ENCODE measurements at regions not wholly inside any gene's neighbourhood (a gene's known extent, or its start where the extent isn't known, plus 50 kb on each side); places are given as distances from the start of the nearest gene placed in this dataset.
"Not testable (repeated sequence)": the region's sequence is repeated elsewhere in the genome, so short reads cannot be mapped to it uniquely, and the experiment has no call there.

DNA sequence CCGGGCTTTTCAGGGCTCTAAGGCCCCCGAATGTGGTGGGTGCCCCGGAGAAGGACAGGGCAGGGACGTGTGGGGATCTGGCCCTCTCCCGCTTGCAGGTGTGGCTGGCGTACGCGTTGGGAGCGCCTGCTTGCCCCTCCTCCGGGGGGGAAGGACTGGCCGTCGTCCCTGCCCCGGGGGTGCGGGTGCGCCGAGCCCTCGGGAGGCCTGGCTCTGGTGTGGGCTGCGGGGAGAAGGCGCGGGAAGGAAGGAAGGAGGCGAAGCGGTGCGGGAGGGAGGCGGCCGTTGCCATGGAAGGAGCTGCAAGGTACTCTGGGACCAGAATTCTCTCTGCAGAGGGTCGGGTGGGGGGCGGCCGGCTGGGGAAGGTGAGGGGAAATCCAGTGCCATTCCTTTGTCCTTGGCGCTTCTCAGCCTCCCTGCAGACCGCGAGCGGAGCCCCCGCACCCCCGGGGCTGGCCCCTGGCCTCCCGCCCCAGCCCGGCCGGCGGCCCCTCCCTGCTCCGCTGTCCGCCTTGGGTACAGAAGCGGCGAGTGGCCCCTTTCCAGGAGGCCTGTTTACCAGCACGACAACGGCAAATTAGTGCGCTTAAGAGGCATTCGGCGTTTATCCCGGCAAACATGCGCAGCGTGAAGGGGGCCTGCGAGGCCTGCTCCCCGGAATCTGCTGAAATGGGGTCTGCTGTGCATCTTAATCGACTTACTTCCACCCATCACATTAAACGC is 67.1 kb upstream of the UNC5A start:
- ATAC-seq (peak in 1 of 2 donors; percentile 30), DNase-seq (no peak)
- intact Hi-C loops (cut with DNase I), result no loop called here

DNA sequence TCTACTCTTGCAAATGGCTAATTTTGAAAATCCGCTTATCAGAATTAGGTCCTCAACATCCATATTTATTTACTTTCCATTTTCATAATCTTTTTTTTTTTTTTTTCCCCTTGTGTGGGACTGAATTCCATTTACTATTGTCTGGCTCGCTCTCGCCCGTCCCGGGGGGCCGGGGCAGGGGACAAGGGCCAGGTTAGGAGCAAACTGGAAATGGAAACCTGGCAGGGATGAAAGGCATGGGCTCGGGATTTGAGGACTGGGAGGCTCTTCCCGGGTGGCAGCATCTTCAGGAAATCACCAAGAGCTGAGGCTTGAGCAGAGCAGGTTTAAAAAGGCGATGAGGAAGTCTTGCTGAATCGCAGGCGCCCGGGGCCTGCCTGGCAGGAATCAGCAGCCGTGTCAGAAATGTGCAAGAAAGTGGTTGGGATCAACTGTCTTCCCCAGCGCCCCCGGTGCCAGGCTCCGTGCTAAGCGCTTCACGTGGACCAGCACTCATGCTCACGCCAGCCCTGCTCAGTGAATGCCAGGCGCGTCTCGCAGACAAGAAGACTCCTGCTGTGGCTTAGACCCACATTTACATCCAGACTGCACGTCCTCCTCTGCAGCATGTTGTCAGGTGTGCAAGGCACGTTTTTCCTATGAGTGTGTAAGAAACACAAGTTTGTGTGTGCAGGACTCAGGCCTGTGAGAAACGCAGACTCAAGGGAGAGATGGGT is 66.3 kb upstream of the UNC5A start:
- ATAC-seq (no peak), DNase-seq (no peak)
- intact Hi-C loops (cut with DNase I), result no loop called here

DNA sequence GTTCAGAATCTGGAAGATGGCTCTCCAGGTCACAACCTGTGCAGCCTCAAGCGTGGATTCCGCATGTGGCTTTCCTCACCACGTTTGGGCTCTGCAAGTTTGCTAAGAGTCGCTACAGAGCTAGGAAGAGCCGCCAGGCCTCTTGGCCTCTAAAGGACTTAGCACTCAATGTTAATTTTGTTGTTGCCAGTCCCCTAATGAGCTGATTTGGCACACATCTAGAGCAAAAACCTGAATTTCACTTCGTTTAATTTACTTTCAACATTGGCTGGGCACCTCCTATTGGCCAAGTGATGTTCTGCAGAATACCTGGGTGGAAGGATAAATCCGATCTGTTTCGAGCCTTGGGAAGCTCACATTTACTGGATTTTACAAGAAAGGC is 65.8 kb upstream of the UNC5A start:
- intact Hi-C loops (cut with DNase I), result no loop called here
- no peak for ATAC-seq
- no peak for DNase-seq

DNA sequence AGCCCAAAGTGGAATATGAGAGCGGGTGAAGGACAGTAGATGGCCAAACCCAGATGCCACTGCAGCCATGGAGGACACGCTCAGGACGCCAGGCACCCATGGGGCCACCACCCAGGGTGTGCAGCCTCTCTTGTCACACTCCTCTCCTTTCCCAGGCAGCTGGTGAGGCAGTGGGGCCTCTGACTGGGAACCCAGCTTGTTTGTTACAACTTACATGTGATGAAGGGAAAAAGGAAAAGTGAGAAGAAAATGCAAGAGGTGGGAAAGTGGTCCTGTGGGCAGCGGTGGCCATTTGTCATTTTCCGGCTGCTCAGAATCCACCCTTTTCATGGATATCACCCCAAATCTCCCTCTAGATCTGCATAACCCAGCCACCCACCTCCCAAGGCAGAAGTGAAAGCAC is 62.7 kb upstream of the UNC5A start:
- intact Hi-C loops (cut with DNase I), result no loop called here
- DNase-seq, result no peak
- ATAC-seq, result no peak

DNA sequence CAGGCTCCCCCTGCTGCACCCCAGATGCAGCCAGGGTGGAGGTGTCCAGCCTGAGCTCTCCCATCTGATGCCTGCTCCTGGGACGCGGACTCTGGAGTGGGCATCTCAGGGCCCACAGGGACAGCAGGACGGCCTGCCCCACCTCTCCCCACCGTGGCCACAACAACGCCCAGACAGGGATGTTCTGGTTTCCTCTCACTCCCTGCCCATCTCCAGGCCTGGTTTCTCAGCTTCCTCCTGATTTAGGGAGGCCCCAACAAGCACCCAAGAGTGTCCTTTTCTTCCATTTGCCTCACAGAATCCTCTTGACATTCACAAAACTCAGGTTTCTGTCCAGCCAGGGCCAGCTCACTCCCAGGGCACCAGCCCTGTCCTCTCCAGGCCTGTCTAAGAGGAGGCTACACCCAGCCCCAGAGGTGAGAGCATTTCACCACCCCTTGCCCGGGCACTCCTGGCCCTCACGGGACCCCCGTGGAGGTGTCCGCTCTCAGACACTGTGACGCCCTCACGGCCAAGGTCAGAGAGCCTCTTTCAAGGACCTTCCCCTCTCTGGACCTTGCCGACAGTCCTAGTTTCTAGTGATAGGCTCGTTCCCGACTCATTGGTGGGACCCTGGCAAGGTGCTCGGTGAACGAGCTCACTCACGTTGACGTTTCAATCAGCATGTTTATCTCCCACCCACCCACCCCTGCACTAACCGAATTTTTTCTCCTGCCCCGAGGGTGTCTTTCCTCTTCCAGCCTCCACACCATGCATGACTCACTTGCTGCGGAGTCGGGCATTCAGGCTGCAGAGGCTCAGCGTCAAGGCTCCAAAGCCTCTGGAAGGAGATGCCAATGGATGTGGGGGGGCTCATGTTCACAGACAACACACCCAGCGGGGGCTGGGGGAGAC is 62.0 kb upstream of the UNC5A start:
- no peak for ATAC-seq
- intact Hi-C loops (cut with DNase I), result no loop called here
- no peak for DNase-seq

DNA sequence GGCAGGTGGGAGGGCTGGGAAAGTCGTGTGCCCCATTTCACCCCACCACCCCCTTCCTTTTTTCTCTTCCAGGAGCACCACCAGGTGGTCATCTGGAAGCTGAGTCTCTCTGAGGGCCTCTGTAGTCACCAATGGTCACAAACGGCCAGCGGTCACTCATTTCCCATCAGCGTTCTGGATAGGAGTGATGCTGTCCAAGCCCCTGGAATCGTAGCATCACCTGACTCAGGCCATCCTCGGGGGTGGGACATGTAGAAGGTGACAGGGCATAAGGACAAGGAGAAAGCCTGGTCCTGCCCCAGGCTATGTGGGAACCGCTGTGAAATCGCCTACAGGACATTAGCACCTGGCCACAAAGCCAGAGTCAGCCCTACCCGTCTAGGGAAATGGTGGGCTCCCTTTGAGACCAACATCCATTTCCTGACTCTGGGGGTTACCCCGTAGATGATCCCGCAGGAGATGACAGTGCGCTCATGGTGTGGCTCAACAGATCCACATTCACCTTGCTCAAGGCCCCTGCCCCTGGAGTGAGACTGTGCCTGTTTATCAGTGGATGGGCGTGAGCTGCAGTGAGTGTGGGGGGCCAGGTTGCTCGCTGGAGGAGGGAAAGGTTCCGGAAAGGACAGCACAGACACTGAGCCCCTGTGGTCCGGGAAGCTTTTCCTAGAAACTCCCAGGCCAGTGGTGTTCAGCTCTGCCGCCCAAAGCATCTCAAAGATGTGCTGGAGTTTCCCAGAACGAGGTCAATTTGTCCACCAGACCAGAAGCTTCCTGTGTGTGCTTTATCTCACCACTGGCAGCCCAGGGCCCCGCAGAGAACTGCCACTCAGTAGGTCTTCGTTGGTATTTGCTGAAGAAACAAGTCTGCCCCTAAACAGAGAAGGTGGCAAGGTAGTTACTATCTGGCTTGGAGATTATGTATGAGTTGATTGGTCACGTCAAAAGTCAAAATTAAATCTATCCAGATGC is 61.1 kb upstream of the UNC5A start:
- intact Hi-C loops (cut with DNase I), result no loop called here
- DNase-seq (no peak), ATAC-seq (no peak)

DNA sequence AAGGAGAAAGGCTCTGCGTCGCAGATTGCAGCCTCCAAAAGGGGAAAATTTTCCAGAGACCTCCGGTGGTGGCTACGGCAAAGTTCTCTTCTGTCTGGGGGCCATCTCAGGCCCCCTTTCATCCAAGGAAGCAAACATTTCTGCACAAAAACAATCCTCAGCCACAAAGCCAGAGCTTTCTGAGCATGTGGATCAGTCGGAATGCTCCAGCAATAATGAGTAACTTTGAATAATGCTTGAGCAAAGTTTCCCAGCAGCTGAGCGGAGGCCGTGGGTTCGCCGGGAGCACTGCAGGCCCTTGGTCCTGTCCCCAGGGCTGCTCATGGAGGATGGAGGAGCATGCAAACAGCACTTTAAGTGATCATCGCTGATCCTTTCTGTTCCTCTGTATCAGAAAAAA is 60.2 kb upstream of the UNC5A start:
- ATAC-seq (no peak), DNase-seq (no peak)
- intact Hi-C loops (cut with DNase I), result no loop called here

DNA sequence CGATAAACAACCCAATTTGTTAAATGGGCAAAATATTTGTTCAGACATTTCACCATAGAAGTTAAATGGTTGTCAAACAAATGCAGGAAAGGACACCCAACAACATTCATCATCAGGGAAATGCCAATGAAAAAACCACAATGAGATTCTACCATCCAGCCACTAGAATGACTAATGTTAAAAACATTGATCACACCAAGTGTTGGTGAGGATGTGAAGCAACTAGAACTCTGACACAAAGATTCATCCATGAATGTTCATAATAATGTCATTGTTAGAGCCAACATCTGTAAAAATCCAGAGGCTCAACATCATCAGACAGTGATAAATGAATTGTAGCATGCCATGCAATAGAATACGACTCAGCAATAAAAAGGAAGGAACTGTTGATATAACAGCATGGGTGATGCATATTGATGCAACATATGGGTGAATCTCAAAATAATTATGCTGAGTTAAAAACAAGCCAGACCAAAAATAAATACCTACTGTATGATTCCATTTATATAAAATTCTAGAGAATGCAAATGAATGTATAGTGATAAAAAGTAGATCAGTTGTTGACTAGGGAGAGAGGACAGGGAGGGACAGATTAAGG is 55.9 kb upstream of the UNC5A start:
- intact Hi-C loops (cut with DNase I), result no loop called here
- no peak for ATAC-seq
- no peak for DNase-seq

DNA sequence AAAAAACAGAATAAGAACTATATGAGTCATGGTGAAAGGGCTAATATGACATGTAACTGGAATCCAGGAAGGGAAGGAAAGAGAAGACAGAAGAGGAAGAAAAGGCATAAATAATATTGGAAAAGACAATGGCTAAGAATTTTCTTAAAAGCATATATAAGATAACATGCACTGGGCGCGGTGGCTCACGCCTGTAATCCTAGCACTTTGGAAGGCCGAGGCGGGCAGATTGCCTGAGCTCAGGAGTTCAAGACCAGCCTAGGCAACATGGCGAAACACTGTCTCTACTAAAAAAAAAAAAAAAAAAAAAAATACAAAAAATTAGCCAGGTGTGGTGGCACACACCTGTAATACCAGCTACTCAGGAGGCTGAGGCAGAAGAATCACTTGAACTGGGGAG is 54.8 kb upstream of the UNC5A start:
- intact Hi-C loops (cut with DNase I); ATAC-seq; DNase-seq: not testable (repeated sequence)

DNA sequence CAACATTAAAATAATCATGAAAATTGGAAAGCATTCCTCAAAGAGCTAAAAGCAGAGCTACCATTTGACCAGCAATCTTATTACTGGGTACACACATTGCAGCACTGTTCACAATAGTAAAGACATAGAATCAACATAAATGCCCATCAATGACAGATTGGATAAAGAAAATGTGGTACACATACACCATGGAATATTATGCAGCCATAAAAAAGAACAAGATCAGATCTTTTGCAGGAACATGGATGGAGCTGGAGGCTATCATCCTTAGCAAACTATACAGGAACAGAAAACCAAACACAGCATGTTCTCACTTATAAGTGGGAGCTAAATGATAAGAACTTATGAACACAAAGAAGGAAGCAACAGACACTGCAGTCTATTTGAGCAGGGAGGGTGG is 52.8 kb upstream of the UNC5A start:
- ATAC-seq; DNase-seq; intact Hi-C loops (cut with DNase I): not testable (repeated sequence)
